Astrocyte of the spinal cord (primary cell): ENCODE measurements at regions not wholly inside any gene's neighbourhood (a gene's known extent, or its start where the extent isn't known, plus 50 kb on each side); places are given as distances from the start of the nearest gene placed in this dataset.

Source experiments
- DNase-seq: peaks from one replicate; pipeline ENCODE4 v3.0.0; 2011; ENCODE audit warnings: low read depth, low spot score
- H3K4me3 ChIP-seq: 2 replicates; pipeline ENCODE4 v1.5.1; 2011; ENCODE audit warnings: low read depth, mild to moderate bottlenecking, low read length, moderate library complexity
- in situ Hi-C: cut with HindIII; loops from 2 replicates; pipeline ENCODE4 v1.10.0; 2017; ENCODE audit warnings: low sequenced_read_pairs
- TF ChIP-seq, protein P1 (sequence below): IDR thresholded peaks from 2 replicates; pipeline ENCODE4 v1.5.1; 2012; ENCODE audit warnings: low read depth, mild to moderate bottlenecking, low read length, inconsistent platforms

DNA sequence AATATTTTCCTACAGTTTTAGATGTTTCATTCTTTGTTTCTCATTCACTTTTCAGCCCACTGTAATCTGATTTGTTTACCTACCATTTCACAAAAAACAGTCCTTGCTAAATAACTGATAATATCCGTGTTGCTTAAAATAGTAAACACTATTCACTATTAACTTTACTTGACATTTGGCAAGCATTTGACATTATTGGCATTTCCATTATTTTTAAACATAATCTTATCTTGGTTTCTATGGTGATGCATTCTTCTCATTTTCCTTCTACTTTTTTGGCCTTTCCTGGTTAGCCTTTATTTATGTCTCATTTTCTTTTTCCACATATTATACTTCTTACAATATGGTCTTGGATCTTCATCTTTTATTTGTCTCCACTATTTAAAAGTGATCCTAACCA lies 715.3 kb downstream of the DNAJB9 start:
- in situ Hi-C loops: no loop called here
- DNase-seq: no peak
- TF ChIP-seq, protein P1, sequence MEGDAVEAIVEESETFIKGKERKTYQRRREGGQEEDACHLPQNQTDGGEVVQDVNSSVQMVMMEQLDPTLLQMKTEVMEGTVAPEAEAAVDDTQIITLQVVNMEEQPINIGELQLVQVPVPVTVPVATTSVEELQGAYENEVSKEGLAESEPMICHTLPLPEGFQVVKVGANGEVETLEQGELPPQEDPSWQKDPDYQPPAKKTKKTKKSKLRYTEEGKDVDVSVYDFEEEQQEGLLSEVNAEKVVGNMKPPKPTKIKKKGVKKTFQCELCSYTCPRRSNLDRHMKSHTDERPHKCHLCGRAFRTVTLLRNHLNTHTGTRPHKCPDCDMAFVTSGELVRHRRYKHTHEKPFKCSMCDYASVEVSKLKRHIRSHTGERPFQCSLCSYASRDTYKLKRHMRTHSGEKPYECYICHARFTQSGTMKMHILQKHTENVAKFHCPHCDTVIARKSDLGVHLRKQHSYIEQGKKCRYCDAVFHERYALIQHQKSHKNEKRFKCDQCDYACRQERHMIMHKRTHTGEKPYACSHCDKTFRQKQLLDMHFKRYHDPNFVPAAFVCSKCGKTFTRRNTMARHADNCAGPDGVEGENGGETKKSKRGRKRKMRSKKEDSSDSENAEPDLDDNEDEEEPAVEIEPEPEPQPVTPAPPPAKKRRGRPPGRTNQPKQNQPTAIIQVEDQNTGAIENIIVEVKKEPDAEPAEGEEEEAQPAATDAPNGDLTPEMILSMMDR: no peak
- H3K4me3 ChIP-seq: no peak overlapping the region

DNA sequence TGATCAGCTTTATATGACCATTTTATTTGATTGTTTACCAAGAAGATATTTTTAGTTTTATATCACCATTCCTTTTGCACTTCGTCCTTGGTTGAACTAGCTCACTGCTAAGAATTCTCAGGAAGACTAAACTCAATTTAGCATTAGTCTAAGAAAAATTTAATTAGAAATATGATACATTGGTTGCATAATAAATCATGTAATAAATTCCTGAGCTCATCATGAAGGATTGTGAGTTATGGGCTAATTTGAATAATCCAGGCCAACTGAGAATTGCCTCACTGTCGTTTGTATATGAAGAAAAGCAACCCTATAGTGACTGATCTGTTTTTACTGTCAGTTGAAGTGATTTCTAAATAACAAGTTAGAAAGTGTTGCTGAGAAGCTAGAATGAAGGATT lies 725.5 kb downstream of the DNAJB9 start:
- in situ Hi-C loops: no loop called here
- H3K4me3 ChIP-seq: no peak overlapping the region
- TF ChIP-seq, protein P1: no peak
- DNase-seq: no peak

DNA sequence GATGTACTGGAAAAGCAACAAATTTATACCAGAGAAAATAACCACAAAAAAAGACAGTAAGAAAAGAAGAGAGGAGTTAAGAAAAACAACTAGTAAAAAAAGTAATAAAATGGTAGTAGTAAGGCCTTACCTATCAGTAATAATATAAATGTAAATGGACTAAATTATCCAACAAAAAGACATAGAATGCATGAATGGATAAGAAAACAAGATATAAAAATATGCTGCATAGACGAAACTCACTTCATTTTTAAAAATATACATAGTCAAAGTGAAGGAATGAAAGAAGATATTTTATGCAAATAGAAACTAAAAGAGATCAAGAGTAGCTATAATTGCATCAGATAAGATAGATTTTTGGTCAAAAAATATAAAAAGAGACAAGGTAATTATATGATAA lies 739.1 kb downstream of the DNAJB9 start:
- TF ChIP-seq, protein P1: no peak
- in situ Hi-C loops: no loop called here
- H3K4me3 ChIP-seq: no peak overlapping the region
- DNase-seq: no peak

DNA sequence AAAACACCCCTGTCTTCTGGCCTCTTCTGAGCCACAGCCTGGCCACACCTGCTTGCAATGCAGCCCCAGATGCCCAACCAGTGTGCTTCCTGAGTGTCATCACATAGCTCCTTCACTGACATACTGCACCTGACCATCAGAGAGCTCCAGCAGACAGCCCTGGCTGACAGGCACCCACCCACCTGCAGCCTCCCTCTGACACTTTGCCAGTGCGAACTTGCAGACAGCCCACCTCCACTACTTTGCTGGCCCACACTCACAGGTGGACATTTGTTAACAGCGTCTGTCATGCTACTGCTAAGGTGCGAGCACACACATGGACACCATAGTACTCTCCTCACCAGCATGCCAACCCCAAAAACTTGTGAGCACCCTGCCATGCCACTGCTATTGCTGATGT lies 740.1 kb downstream of the DNAJB9 start:
- in situ Hi-C loops: no loop called here
- DNase-seq: no peak
- TF ChIP-seq, protein P1: no peak
- no peak overlapping the region for H3K4me3 ChIP-seq

DNA sequence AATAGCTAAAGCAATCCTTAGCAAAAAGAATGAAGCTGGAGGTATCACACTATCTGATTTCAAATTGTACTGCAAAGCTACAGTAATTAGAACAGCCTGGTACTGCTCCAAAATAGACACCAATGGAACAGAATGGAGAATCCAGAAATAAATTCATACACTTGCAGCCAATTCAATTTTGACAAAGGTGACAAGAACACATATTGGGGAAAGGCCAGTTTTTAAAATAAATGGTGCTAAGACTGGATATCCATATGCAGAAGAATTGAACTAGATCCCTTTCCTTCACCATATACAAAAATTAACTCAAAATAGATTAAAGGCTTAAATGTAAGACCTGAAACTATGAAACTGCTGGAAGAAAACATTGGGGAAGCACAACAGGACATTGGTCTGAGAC lies 748.5 kb downstream of the DNAJB9 start:
- DNase-seq: no peak
- H3K4me3 ChIP-seq: no peak overlapping the region
- in situ Hi-C loops: no loop called here
- TF ChIP-seq, protein P1: no peak

DNA sequence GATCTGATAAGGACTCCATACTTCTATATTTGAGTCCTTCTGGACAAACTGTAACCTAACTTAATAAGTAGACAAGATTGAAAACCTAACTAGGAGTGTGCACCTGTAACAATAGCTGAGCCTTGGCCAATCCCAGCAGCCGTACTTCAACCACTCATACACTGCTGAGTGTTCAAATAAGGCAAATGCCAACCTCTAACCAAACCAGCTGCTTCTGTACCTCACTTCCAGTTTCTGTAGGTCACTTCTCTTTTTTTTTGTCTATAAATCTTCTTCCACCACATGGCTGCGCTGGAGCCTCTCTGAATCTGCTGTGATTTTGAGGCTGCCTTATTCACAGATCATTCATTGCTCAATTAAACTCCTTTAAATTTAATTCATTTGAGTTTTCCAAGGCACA lies 753.2 kb downstream of the DNAJB9 start:
- DNase-seq: no peak
- H3K4me3 ChIP-seq: no peak overlapping the region
- TF ChIP-seq, protein P1: no peak
- in situ Hi-C loops: no loop called here

DNA sequence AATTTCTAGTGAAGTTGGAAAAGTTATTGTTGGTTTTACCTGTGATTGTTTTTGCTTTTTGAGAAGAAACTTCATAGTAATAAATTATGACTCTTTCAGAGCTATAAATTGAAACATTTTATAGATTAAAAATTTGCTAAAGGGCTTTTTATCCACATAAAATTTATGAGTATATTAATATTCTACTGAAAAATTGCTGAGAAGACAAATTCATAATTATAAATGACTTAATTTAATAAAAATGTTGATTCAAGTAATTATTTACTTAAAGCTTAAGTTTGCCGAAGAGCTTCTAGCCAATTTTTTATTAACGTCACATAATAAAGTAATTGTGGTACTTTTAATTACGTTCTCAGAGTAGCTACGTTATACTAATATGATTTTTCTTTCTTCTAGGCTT lies 761.7 kb downstream of the DNAJB9 start:
- in situ Hi-C loops: no loop called here
- H3K4me3 ChIP-seq: no peak overlapping the region
- DNase-seq: no peak
- TF ChIP-seq, protein P1: no peak
